NOMO-1 (cell line): ENCODE measurements at regions not wholly inside any gene's neighbourhood (a gene's known extent, or its start where the extent isn't known, plus 50 kb on each side); places are given as distances from the start of the nearest gene placed in this dataset.
"Not testable (repeated sequence)": the region's sequence is repeated elsewhere in the genome, so short reads cannot be mapped to it uniquely, and the experiment has no call there.

Experiments used
- DNase-seq, 2 experiments: peaks; one replicate each; lab custom pipeline; 2025; ENCODE audit not compliant: unreplicated experiment in 2 of 2; lab: John Stamatoyannopoulos, UW

DNA sequence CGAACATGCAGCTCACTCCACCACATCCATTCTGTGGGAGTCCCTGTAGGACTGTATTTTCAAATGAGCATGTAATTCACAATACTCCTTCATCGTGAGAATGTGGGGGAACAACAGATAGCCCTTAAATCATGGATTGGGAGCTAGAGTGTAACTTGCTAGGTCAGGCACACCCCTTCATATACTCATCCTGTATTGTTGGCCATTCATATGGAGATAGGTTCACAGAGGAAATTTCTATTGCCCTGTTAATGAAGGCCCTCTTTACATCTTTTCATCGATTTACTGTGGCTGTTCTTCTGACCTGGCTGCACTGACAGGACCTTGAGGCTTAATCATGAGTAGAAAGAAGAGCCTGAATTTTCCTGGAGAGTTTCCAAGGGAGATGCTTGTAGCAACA is 193.8 kb upstream of the DPP10 start:
- DNase-seq, result no peak

DNA sequence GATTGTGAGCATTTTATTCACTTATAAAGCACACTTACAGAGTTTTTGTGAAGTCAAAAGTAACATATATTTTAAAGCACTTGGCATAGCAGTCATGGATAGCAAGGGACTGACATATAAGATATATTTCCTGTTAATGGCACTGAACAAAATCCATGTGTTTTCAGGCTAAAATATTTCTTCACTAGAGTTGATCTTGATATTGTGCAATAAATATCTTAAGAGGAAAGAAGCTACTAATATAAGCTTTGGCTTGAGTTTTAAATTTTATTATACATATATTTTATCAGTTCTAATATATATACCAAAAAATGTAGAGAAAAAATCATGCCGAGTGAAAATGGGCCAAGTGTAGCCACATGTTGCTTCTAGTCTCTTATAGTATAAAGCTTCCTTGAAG is 189.7 kb upstream of the DPP10 start:
- DNase-seq, result no peak

DNA sequence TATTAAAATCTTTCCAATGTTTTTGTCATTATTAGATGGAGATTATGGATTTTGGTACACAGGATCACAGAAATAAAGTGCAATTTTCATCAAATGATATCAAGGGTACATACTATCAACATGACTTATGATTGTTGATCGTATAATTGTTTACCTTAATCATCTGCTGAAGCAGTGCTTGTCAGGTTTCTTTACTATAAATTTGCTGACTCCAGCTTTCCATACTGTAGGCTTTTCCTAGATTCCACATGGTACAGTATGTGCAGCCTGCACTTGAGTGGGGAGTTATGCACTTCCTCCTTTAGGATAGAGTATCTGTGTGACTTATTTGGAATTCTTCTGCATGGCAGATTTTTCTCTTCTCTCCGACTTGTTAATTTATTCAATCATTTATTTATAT is 187.6 kb upstream of the DPP10 start:
- no peak for DNase-seq

DNA sequence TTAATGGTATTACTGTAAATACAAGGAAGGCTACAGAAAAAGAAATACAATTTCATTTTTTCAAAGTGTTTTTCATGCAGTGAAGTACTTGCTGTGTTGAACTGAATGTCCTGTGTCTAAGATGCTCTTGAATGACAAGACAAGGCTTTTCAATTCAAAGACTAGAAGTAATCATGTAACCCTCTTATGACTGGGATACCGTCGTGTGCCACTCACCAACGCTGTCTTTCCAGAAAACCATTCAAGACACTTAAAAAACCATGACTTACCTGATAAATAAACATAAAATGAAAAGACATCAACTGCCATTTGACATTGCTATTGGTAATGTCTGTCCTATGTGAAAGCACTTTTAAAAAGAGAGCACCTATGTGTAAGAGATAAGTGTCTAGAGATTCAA is 183.1 kb upstream of the DPP10 start:
- no peak for DNase-seq

DNA sequence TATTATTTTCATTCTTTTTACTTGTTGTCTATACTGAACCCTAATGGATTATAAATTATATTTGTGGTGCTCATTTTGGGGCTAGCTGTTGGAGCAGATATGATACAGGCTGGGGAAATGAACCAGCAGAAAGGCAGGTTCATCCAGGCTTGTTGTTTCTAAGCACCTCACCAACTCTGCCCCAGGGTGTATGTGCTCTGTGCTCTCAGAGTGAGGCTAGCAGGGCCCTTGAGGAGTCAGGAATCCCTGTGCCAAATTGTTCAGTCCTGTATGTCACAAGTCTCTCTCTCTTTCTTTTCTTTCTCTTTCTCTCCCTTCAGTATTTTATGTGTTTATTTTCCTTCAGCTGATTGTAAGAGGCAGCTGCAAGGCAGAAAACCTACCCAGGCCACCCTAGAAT is 181.1 kb upstream of the DPP10 start:
- no peak for DNase-seq

DNA sequence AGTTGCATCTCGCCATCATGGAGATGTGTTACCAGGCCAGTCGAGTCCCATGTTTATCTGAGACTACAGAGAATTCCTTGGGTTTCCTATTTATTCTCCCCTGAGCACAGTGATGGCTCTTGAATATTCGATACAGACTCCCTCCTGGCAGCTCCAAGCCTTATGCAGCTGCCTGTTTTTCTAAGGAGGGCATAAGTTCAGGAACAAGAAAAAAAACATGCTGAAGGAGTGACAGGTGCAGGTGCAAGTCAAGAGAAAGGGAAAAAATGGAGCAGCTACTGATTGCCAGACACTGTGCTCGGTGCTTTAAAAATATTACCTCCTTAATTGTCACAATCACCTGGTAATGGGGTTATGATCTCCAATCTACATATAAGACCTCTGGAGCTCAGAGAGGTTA is 177.2 kb upstream of the DPP10 start:
- no peak for DNase-seq

DNA sequence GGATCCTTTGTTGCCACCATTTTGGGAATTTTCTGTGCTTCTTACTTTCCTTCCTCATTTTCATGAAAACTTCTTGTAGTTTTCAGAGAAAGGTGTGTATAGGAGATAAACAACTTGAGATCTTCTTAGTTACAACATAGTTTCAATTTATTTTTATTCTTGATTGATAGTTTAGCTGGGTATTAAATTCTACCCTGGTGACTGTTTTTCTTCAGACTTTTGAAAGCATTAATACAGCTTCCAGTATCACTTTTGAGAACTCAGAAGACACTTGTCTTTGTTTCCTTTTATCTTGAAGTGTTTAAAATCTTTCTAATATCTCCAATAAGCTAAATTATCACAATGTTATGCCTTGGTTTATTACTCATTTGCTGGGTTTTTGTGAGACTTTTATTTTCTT is 167.5 kb upstream of the DPP10 start:
- DNase-seq, result no peak

DNA sequence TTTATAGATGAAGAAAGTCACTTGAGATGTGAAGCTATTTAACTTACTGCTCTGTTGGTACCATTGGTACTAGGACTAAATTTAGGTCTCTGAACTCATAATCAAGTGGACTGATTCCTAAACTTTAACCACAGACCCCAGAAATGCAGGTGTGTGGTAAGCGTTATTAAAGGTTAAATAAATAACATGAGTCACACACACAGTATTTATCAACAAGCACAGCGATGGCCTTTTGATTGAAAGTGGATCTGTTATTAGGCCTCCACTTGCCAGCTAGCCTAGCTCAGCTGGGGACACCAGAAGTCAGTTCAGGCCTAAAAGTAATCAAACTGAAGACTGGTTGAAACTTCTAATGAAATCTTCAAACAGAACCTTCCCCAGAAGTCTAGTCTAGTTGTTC is 161.3 kb upstream of the DPP10 start:
- DNase-seq, result no peak

DNA sequence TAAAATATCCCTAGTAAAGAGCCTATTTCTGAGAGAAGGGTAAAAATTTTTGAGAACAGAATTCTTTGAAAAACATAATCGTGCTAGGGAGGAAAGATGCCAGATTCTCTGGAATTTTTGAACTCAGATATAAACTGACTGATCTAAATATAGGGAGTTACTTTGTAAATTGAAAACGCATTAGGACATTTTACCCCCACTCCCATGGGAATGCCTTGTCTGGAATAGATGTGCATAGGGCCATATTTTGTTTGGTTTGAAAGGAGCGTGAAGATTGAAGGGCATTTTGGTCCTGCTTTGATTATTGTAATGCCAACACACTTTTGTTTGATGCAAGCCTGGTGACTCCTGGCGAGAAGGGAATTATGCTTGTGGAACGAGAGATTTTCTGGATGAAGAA is 158.7 kb upstream of the DPP10 start:
- DNase-seq, result no peak

DNA sequence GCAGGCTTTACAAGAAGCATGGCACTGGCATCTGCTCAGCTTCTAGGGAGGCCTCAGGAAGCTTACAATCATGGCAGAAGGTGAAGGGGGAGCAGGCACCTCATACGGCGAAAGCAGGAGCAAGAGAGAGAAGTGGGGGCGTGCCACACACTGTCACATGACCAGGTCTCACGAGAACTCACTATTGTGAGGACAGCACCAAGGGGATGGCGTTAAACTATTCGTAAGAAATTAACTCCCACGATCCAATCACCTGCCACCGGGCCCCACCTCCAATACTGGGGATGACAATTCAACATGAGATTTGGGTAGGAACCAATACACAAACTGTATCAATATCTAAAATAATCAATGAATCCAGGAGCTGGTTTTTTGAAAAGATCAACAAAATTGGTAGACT is 156.0 kb upstream of the DPP10 start:
- DNase-seq, result no peak

DNA sequence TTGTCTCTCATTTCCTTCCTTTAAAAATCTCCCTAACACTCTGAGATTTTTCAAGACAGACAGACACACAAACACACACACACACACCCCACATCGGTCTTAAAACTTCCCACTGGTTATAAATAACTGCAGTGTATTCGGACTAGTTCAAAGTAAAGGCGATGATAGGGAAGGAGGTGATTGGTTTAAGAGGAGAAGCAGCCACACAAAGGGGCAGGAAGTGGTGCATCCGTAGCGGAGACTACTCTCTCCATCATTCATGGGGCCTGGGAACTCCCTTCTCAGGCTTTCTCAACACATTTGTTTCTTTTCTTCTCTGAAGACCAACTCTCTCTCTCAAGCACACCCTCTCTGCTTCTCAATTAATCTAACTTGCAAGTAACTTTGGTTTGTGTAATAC is 149.1 kb upstream of the DPP10 start:
- no peak for DNase-seq

DNA sequence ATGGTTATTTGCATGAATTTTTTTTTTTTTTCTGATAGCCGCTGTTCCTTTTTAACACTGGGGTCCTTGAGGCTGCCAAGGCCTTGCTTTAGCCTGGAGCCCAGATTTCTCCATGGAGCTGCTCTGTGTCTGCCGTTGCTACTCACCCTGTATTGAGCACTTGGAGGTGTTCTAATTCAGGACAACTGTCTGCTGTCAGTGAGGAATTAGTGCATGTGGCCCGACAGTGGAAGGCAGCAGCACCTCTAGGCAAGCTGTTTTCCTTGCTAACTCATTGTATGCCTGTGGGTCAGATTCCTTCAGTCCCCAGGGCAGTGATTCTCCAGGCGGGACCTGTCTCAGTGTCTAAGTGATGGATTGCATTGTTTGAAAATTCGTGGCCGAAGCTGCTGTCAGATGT is 147.7 kb upstream of the DPP10 start:
- no peak for DNase-seq

DNA sequence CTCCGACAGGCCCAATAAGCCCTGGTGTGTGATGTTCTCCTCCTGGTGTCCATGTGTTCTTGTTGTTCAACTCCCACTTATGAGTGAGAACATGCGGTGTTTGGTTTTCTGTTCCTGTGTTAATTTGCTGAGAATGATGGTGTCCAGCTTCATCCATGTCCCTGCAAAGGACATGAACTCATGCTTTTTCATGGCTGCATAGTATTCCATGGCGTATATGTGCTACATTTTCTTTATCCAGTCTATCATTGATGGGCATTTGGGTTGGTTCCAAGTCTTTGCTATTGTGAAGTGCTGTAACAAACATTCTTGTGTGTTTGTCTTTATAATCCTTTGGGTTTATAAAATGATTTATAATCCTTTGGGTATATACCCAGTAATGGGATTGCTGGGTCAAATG is 142.1 kb upstream of the DPP10 start:
- DNase-seq, result not testable (repeated sequence)

DNA sequence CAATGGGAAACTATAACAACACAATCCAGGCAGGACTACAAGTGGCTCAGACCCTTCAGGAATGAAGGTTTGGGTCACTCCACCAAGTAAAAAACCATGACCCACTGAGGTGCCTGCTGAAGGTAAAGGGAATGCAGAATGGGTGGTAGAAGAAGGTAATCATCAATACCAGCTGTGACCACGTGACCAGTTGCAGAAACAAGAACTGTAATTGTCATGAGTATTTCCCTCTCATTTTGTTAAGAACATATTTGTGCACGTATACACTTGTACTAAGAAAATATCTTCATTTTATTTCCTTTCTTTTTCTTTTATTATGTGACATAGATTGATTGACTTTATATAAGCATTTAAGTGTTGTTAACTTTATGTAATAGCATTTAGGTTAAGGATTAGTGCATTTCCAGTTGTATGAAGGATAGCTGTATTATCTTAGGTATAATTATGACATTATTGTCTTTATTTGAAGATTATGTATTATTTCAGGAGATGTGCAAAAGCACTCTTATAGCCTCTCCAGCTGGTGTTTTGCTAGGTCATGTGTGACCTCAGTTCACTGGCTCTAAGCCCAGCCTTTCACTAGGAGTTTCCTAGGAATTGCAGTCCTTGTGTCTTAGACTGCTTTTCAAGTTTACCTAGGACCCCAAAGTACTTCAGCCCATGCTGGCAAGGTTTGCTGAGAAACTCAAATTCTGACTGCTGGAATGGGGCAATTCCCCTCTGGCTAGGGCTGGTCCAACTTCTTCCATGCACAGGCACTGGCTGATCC is 125.7 kb upstream of the DPP10 start:
- DNase-seq, result no peak

DNA sequence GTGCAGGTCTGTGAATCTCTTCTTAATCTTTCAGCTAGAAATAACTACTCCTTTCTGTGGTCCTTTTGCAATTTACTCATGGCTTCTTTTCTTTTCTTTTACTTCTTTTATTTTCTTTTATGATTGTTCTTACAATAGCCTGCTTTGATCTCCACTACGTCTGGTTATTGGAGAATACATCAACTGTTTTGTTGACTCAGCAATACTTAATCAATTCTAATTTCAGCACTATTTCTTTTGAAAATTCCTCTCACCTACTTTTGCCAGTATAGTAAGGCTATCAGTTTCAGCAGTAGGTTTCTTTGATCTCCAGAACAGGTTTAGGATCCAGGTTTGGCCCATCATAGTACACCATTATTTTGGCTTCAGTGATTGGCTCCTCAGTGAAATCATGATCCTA is 111.8 kb upstream of the DPP10 start:
- no peak for DNase-seq

DNA sequence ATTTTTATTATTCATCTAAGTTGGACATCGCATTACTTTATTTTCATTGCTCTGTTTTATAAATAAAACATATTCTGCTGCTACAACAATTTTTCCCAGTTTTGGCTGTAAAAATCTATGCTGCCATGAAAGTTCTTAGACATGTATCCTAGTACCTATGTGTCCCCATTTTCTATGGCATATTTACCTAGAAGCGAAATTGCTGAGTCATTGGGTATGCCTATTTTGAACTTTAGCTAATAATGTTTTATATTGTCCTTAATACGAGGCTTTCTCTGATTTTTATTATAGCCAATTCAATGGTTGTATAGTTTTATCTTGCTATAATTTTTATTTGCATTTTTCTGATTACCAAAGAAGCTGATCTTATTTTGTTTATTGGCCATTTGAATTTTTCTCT is 110.5 kb upstream of the DPP10 start:
- DNase-seq, result no peak

DNA sequence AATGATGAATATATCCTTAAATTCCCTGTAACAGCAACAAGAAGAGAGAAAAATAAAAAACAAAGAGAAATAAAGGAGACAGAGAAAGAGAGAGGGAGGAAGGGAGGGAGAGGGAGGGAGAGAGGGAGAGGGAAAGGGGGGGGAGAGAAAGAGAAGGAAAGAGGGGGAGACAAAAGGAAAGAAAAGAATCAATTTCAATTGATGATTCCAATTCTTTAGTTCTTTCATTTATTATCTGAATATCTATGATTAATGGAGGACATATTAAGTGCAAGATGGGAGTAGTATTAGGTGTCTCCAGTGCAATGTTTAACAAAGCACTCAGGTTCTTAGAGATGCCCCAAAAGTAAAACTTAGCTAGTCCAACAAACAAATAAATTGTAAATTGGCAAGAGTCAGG is 97.2 kb upstream of the DPP10 start:
- no peak for DNase-seq

DNA sequence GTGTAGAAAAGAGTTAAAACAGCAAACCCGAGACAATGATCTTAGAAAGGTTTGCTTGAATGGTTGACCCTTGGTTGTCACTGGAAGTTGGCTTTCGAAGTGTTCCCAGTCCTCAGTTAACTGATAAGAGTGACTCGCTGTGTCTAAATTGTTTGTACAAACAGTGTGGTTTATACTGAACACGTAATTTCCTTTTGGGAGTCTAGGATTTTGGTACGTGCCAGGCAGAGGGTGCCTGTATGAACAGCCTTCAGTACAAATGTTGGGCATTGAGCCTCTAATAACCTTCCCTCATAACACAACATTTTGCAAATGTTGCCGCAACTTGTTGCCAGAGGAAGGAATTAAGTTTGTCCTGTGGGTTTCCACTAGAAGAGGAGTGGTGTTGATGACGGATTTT is 95.8 kb upstream of the DPP10 start:
- no peak for DNase-seq

DNA sequence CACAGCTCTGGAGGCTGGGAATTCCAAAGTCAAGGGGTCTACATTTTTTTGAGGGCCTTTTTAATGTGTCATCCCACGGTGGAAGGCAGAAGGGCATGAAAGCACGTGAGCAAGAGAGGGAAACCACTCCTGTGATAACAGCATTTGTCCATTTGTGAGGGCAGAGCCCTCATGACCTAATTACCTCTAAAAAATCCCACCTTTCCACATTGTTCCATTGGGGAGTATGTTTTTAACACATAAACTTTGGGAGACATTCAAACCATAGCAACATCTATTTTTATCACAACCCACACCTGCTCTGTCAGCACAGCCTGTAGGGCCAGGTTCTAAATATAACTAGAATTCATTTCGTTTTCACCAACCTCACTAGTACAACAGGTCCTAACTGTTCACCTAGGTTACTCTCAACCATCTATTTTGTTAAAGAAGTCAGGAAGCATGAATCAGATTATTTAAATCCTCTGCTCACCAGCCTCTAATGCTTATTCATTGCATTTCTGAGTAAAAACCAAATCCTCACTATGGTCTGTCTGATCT is 92.2 kb upstream of the DPP10 start:
- no peak for DNase-seq

DNA sequence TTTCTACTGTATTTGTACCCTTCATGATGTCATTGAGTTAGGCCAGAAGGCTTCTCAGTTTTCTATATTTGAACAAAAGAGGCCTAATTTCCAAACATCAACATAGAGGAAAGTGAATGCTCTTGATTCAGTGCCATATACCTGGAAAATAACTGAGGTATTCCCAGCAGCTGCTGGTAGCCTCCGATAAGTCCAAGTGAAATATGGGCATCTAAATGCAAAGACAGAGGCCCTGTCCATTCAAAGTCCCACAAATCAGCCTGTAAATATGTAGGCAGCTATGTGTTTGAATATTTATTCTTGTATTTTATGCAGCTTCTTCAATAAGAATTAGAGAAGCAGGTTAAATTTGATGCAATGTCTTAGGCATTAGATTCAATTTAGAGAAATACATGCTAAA is 89.5 kb upstream of the DPP10 start:
- no peak for DNase-seq

DNA sequence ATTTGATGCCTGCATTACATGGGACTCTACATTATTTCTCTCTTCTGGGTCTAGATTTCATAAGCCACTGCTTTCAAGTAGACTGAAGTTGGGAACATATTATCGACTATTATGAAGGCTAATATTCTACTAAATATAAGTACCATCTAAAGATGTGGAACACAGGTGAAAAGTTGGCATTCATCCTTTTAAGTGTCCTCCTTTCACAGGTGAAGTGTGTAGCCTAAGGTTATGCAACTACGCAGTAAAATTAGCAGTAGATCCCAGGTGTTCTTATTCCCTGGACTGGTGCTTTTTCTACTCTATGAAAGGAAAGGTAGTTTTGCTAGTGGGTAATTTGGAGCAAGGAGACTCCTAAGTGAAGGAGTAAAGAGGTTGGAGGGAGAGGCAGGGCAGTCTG is 88.2 kb upstream of the DPP10 start:
- no peak for DNase-seq

DNA sequence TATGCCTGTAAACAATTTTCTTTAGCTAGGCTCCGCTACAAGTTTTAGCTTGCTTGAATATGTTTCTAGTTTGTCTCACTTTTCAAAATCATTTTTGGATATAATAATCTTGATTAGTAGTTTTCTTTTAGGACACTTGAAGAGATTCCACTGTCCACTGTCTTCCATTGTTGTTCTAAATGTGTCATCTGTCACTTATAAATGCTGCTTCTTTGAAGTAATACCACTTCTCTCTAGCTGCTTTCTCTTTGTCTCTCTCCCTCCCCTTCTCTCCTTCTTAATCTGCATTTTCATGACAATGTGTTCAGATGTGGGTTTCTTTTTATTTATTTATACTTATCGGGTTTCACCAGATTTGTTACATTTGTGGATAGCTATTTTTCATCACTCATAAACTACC is 73.7 kb upstream of the DPP10 start:
- DNase-seq, result no peak

DNA sequence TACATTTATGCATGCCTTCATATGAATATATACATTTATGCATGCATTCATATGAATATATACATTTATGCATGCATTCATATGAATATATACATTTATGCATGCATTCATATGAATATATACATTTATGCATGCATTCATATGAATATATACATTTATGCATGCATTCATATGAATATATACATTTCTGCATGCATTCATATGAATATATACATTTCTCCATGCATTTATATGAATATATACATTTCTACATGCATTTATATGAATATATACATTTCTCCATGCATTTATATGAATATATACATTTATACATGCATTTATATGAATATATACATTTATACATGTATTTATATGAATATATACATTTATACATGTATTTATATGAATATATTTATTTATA is 70.7 kb upstream of the DPP10 start:
- DNase-seq, result not testable (repeated sequence)
